ENCODE measurements at regions not wholly inside any gene's neighbourhood (a gene's known extent, or its start where the extent isn't known, plus 50 kb on each side); places are given as distances from the start of the nearest gene placed in this dataset.
"Not testable (repeated sequence)": the region's sequence is repeated elsewhere in the genome, so short reads cannot be mapped to it uniquely, and the experiment has no call there.

DNA sequence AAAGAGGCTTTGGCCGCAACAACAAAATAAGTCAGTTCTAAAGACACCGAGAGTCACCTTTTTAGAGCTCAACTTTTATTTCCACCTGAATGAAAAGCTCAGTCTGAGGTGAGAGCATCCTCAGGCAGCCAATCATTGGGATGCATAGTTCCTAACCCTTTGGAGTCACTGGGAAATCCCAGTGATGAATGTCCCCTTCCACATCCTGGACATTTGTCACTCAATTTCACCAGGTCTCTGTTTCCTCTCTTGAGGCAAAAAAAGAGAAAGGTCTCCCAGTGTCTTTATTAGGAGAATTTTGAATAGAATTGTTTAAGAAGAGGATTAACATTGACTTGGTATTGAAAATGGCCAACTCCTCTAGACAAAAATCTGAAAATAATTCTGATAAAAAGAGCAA lies 137.5 kb upstream of the SPRED1 start:
- in situ Hi-C loops (cut with MboI; ENCODE audit: low sequenced_read_pairs), result no loop called here

- in situ Hi-C loops (cut with MboI; ENCODE audit: low sequenced_read_pairs), result no loop called here
Measured at GRCh38 chr15:38117781-38118180, 134.9 kb upstream of the SPRED1 start.

DNA sequence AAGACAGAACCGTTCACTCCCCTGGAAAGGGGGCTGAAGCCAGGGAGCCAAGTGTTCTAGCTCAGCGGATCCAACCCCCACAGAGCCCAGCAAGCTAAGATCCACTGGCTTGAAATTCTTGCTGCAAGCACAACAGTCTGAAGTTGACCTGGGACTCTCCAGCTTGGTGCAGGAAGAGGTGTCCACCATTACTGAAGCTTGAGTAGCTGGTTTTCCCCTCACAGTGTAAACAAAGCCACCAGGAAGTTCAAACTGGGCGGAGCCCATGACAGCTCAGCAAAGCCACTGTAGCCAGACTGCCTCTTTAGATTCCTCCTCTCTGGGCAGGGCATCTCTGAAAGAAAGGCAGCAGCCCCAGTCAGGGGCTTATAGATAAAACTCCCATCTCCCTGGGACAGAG lies 132.8 kb upstream of the SPRED1 start:
- in situ Hi-C loops (cut with MboI; ENCODE audit: low sequenced_read_pairs), result not testable (repeated sequence)

GRCh38 chr15:38127306-38127771 lies 125.3 kb upstream of the SPRED1 start:
- in situ Hi-C loops (cut with MboI; ENCODE audit: low sequenced_read_pairs), result no loop called here

GRCh38 chr15:38128341-38128781 lies 124.3 kb upstream of the SPRED1 start:
- in situ Hi-C loops (cut with MboI; ENCODE audit: low sequenced_read_pairs), result no loop called here

GRCh38 chr15:38128921-38129320 lies 123.7 kb upstream of the SPRED1 start:
- in situ Hi-C loops (cut with MboI; ENCODE audit: low sequenced_read_pairs), result no loop called here

- in situ Hi-C loops (cut with MboI; ENCODE audit: low sequenced_read_pairs), result no loop called here
Measured at GRCh38 chr15:38129531-38130204, 123.0 kb upstream of the SPRED1 start.

DNA sequence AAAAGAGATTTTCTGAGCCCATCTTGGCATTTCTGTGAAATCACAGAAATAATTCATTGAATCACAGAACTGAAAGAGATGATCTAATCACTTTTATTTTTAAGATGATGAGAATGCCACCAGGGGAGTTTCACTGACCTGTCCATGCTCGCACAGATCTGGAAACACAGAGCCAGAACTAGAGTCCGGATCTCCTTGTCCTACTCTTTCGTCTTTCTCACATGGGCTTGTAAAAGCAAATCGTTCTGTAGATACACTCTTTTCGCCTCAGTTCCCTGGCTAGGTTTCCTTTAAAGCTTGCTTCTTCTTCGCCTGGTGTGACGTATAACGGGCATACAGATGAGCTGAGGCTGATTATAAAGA lies 122.5 kb upstream of the SPRED1 start:
- in situ Hi-C loops (cut with MboI; ENCODE audit: low sequenced_read_pairs), result no loop called here

- in situ Hi-C loops (cut with MboI; ENCODE audit: low sequenced_read_pairs), result no loop called here
Measured at GRCh38 chr15:38130740-38131498, 121.7 kb upstream of the SPRED1 start.

- in situ Hi-C loops (cut with MboI; ENCODE audit: low sequenced_read_pairs), result no loop called here
Measured at GRCh38 chr15:38134252-38134651, 118.4 kb upstream of the SPRED1 start.

GRCh38 chr15:38142195-38142594 lies 110.4 kb upstream of the SPRED1 start:
- in situ Hi-C loops (cut with MboI; ENCODE audit: low sequenced_read_pairs), result not testable (repeated sequence)

- in situ Hi-C loops (cut with MboI; ENCODE audit: low sequenced_read_pairs), result no loop called here
Measured at GRCh38 chr15:38144921-38145320, 107.7 kb upstream of the SPRED1 start.

- in situ Hi-C loops (cut with MboI; ENCODE audit: low sequenced_read_pairs), result no loop called here
Measured at GRCh38 chr15:38145651-38146111, 107.0 kb upstream of the SPRED1 start.

DNA sequence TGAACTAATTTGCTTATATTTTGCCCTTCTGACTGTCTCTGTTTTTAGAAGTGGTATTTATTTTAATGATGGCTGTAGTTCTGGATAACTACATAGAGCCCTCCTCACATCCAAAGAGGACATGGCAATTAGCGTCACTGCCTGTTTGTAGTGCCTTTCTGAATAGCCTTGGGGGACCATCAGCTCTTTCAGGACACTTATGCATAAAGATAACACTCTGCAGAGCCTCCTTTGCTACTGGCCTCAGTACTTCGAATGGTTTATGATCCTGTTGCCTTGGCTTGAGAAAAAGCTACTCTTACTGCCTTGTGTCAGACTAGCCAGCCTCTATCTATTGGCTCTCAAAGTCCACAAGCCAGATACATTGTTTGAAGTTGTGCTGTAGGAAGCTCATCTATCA lies 105.4 kb upstream of the SPRED1 start:
- in situ Hi-C loops (cut with MboI; ENCODE audit: low sequenced_read_pairs), result no loop called here

GRCh38 chr15:38148471-38148870 lies 104.2 kb upstream of the SPRED1 start:
- in situ Hi-C loops (cut with MboI; ENCODE audit: low sequenced_read_pairs), result no loop called here

- in situ Hi-C loops (cut with MboI; ENCODE audit: low sequenced_read_pairs), result no loop called here
Measured at GRCh38 chr15:38149315-38149714, 103.3 kb upstream of the SPRED1 start.

- in situ Hi-C loops (cut with MboI; ENCODE audit: low sequenced_read_pairs), result no loop called here
Measured at GRCh38 chr15:38150148-38150547, 102.5 kb upstream of the SPRED1 start.

- in situ Hi-C loops (cut with MboI; ENCODE audit: low sequenced_read_pairs), result no loop called here
Measured at GRCh38 chr15:38150794-38151193, 101.8 kb upstream of the SPRED1 start.

- in situ Hi-C loops (cut with MboI; ENCODE audit: low sequenced_read_pairs), result no loop called here
Measured at GRCh38 chr15:38153781-38154180, 98.9 kb upstream of the SPRED1 start.

DNA sequence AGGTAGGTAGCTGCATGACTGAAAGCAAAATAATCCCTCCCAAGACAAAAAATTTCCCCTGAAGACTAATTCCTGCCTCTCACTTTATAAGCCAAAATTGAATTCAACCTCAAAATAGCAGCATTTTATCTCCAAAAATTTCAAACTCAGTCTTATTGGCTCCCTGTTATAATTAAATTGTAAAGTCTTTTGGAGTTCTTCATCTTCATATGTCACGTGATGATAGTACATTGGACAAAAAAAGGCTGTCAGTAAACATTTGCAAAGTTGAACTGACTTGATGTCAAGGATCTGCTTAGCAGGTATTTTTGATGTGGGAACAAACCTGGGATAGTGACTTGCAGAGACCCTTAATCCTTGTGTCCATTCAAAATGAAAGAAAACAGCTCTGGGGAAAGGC lies 98.4 kb upstream of the SPRED1 start:
- in situ Hi-C loops (cut with MboI; ENCODE audit: low sequenced_read_pairs), result no loop called here

DNA sequence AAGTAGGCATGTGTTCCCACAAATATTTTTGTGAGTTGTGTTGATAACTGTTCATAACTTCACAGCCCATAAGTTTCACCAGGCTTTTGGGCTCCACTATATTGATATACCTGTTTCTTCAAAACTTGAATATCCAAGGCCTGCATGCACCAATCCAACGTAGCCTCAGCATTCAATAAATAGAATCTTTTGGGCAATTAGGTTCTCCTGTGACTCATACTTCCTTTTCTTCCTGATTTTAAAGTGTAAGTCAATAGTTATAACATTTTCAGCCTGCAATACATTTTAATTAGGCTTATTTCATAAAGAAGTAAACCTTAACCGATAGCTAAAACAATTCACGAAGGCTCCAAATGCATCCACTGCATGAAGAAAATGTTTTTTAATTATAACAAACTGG lies 97.8 kb upstream of the SPRED1 start:
- in situ Hi-C loops (cut with MboI; ENCODE audit: low sequenced_read_pairs), result no loop called here

DNA sequence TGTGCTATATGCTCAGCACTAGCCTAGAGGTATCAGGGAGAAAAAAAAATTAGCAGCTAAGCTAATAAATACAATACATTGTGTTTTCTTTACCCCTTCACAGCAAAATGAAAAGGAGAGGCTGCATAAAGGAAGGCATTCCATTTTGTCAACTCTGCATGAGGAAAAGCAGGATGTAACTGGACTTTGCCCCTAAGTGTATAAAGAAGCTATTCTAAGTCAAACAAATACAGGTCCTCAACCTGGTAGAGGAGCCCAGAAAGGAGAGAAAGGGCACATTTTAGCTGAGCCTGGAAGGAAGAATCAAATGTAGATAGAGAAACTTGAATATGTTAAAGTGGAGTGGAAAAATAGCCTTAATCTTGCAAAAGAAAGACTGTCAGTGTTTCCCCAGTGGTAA lies 89.0 kb upstream of the SPRED1 start:
- in situ Hi-C loops (cut with MboI; ENCODE audit: low sequenced_read_pairs), result no loop called here
